ENCODE measurements at regions not wholly inside any gene's neighbourhood (a gene's known extent, or its start where the extent isn't known, plus 50 kb on each side); places are given as distances from the start of the nearest gene placed in this dataset.

GRCh38 chr14:42736408-42736807, 1129.7 kb downstream of the LRFN5 start:
- H3K27ac ChIP-seq = no peak overlapping the region
- no peak for TF ChIP-seq CTCF (conservative IDR thresholded peaks at IDR 0.05)

GRCh38 chr14:42734041-42734440, 1127.4 kb downstream of the LRFN5 start:
- H3K27ac ChIP-seq = no peak overlapping the region
- no peak for TF ChIP-seq ZFX (IDR thresholded peaks at IDR 0.05)
- no peak for TF ChIP-seq CTCF (conservative IDR thresholded peaks at IDR 0.05)

- TF ChIP-seq CTCF (conservative IDR thresholded peaks at IDR 0.05) (no peak), ZFX (IDR thresholded peaks at IDR 0.05) (no peak)
- no peak overlapping the region for H3K27ac ChIP-seq
Measured at GRCh38 chr14:42732005-42732404, 1125.3 kb downstream of the LRFN5 start.

- no peak overlapping the region for H3K27ac ChIP-seq
- TF ChIP-seq ZFX (IDR thresholded peaks at IDR 0.05) (no peak), CTCF (conservative IDR thresholded peaks at IDR 0.05) (no peak)
Measured at GRCh38 chr14:42731480-42731879, 1124.8 kb downstream of the LRFN5 start.

GRCh38 chr14:42729681-42730080, 1123.0 kb downstream of the LRFN5 start:
- TF ChIP-seq CTCF (conservative IDR thresholded peaks at IDR 0.05) (no peak), ZFX (IDR thresholded peaks at IDR 0.05) (no peak)
- no peak overlapping the region for H3K27ac ChIP-seq

GRCh38 chr14:42719391-42719790, 1112.7 kb downstream of the LRFN5 start:
- TF ChIP-seq CTCF (conservative IDR thresholded peaks at IDR 0.05) = no peak
- no peak for TF ChIP-seq ZFX (IDR thresholded peaks at IDR 0.05)
- no peak overlapping the region for H3K27ac ChIP-seq

GRCh38 chr14:42715316-42715715, 1108.6 kb downstream of the LRFN5 start:
- H3K27ac ChIP-seq = no peak overlapping the region
- TF ChIP-seq CTCF (conservative IDR thresholded peaks at IDR 0.05) (no peak), ZFX (IDR thresholded peaks at IDR 0.05) (no peak)
